ENCODE measurements at regions not wholly inside any gene's neighbourhood (a gene's known extent, or its start where the extent isn't known, plus 50 kb on each side); places are given as distances from the start of the nearest gene placed in this dataset.

DNA sequence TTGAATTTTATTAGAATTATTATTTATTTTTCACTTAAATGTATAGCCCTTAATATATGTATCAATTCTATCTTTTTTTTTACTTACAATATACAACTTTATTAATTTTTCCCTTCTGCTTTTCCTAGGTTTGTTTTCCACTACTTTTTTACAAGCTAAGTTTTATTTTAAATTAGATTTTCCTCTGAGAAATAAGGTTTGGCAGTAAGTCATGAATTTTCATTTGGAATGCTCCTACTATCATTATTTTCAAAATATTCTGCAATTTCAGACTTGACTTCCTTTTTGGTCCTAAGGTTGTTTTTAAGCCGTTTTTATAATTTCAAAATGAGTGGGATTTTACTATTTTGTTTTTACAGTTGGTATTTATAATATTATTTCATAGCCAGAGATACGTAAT is 222.8 kb upstream of the PIEZO2 start:
- no peak for TF ChIP-seq CTCF (IDR thresholded peaks at IDR 0.05)
- no peak for TF ChIP-seq ZFX (IDR thresholded peaks at IDR 0.05; ENCODE audit: borderline replicate concordance)

All from 22Rv1 (cell line).